ENCODE measurements at regions not wholly inside any gene's neighbourhood (a gene's known extent, or its start where the extent isn't known, plus 50 kb on each side); places are given as distances from the start of the nearest gene placed in this dataset.

- Histone ChIP-seq H3K27me3 (ENCODE audit: insufficient read depth, low read length) (no peaks in the 10 kb centered on the region), H3K36me3 (ENCODE audit: insufficient read depth, low read length) (no peaks in the 10 kb centered on the region), H3K4me1 (ENCODE audit: insufficient read depth, low read length) (no peaks in the 10 kb centered on the region), H3K9me3 (ENCODE audit: insufficient read depth, low read depth, low read length) (no peaks in the 10 kb centered on the region), H3K9ac (ENCODE audit: low read depth, low read length) (no peak overlapping the region), H3K27ac (ENCODE audit: low read depth, low read length) (no peak overlapping the region), H3K4me3 (ENCODE audit: low read length) (no peak overlapping the region)
- WGBS: 84% methylated on average over 1 of the region's 1 CpG
Measured at GRCh38 chr2:220556658-220557057, 929.2 kb downstream of the SLC4A3 start.

GRCh38 chr2:220560192-220560591, 932.8 kb downstream of the SLC4A3 start:
- no peak overlapping the region for H3K27ac ChIP-seq (ENCODE audit: low read depth, low read length)
- H3K9me3 ChIP-seq (ENCODE audit: insufficient read depth, low read depth, low read length): no peaks in the 10 kb centered on the region
- no peaks in the 10 kb centered on the region for H3K36me3 ChIP-seq (ENCODE audit: insufficient read depth, low read length)
- no peak overlapping the region for H3K4me3 ChIP-seq (ENCODE audit: low read length)
- no peak overlapping the region for H3K9ac ChIP-seq (ENCODE audit: low read depth, low read length)
- WGBS: 97% methylated on average over 7 of the region's 7 CpGs
- H3K4me1 ChIP-seq (ENCODE audit: insufficient read depth, low read length): no peaks in the 10 kb centered on the region
- no peaks in the 10 kb centered on the region for H3K27me3 ChIP-seq (ENCODE audit: insufficient read depth, low read length)

DNA sequence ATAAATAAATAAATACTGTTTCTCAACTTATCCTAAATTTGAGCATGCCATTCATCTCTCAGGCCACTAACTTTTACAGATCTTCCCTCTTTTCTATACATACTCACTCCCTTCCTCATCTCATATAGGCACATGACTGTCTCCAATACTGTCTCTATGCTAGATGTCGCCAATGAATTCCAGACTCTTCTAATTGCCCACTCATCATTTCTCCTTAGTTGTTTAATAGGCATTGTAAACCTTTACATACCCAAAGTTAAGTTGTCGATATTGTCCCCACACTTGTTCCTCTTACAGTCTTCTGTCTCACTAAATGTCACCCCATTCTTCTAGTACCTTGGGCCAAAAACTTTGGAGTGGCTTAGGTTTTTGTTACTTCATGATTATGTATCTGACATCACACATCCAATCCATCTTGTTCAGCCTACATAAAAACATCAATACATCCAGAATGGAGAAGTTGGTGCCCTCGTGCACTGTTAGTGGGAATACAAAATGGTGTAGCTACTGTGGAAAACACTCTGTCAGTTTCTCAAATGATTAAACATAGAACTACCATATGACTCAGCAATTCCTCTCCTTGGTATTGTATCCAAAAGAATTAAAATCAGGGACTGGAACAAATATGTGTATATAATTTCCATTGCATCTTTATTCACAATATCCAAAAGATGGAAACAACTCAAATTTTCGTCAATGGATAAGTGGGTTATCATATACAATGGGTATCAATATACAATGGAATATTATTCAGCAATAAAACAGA, 935.1 kb downstream of the SLC4A3 start:
- H3K9me3 ChIP-seq (ENCODE audit: insufficient read depth, low read depth, low read length): no peaks in the 10 kb centered on the region
- no peaks in the 10 kb centered on the region for H3K4me1 ChIP-seq (ENCODE audit: insufficient read depth, low read length)
- no peak overlapping the region for H3K4me3 ChIP-seq (ENCODE audit: low read length)
- H3K9ac ChIP-seq (ENCODE audit: low read depth, low read length): no peak overlapping the region
- H3K27me3 ChIP-seq (ENCODE audit: insufficient read depth, low read length): no peaks in the 10 kb centered on the region
- 91% methylated on average over 3 of the region's 4 CpGs for WGBS
- H3K27ac ChIP-seq (ENCODE audit: low read depth, low read length): no peak overlapping the region
- H3K36me3 ChIP-seq (ENCODE audit: insufficient read depth, low read length): no peaks in the 10 kb centered on the region

DNA sequence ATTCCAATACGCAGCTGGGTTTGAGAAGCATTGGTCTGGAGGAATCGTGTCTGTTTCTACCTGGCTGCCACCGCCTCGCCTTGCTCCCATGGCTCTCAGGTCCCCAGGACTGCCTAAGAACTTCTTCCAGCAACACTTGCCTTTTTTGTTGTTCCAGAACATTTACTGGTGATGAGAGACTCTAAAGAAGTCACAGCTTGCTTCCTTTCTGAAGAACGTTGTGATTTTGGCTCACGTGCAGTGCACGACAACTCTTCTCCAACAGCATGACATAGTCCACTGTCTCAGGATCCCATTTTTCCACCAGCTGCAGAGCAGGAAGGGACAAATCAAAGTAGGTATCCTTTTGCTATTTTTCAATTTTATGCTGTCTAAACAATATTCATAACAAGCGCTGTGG, 940.9 kb downstream of the SLC4A3 start:
- H3K27me3 ChIP-seq (ENCODE audit: insufficient read depth, low read length): no peaks in the 10 kb centered on the region
- H3K4me3 ChIP-seq (ENCODE audit: low read length): no peak overlapping the region
- H3K27ac ChIP-seq (ENCODE audit: low read depth, low read length): no peak overlapping the region
- H3K9me3 ChIP-seq (ENCODE audit: insufficient read depth, low read depth, low read length): no peaks in the 10 kb centered on the region
- WGBS: 98% methylated on average over 8 of the region's 8 CpGs
- no peaks in the 10 kb centered on the region for H3K4me1 ChIP-seq (ENCODE audit: insufficient read depth, low read length)
- no peak overlapping the region for H3K9ac ChIP-seq (ENCODE audit: low read depth, low read length)
- H3K36me3 ChIP-seq (ENCODE audit: insufficient read depth, low read length): no peaks in the 10 kb centered on the region

- Histone ChIP-seq H3K9me3 (ENCODE audit: insufficient read depth, low read depth, low read length) (no peaks in the 10 kb centered on the region), H3K27me3 (ENCODE audit: insufficient read depth, low read length) (no peaks in the 10 kb centered on the region), H3K27ac (ENCODE audit: low read depth, low read length) (no peak overlapping the region), H3K36me3 (ENCODE audit: insufficient read depth, low read length) (no peaks in the 10 kb centered on the region), H3K4me1 (ENCODE audit: insufficient read depth, low read length) (no peaks in the 10 kb centered on the region), H3K9ac (ENCODE audit: low read depth, low read length) (no peak overlapping the region), H3K4me3 (ENCODE audit: low read length) (no peak overlapping the region)
- WGBS: 92% methylated on average over 6 of the region's 8 CpGs
Measured at GRCh38 chr2:220569112-220569897, 941.9 kb downstream of the SLC4A3 start.

DNA sequence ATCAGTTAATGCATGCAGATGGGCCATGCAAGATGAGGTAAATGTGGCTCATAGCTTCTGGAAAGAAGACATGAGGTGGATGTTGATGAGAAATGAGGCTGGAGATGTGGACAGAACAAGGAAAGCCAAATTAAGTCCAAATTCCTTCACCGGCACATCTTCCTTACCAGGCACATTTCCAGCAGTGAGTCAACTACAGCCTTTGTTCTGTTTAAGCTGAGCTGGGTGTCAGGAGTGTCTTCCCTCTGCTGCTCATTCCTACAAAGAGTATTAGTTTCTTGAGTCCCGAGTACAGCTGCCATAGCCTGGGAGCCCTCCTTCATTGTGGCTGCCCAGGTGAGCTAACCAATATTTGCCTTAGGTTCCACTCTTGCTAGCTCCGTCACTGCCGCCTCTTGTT, 945.0 kb downstream of the SLC4A3 start:
- H3K9me3 ChIP-seq (ENCODE audit: insufficient read depth, low read depth, low read length): no peaks in the 10 kb centered on the region
- no peak overlapping the region for H3K9ac ChIP-seq (ENCODE audit: low read depth, low read length)
- no peaks in the 10 kb centered on the region for H3K4me1 ChIP-seq (ENCODE audit: insufficient read depth, low read length)
- H3K36me3 ChIP-seq (ENCODE audit: insufficient read depth, low read length): no peaks in the 10 kb centered on the region
- WGBS: 92% methylated on average over 2 of the region's 4 CpGs
- no peak overlapping the region for H3K4me3 ChIP-seq (ENCODE audit: low read length)
- H3K27ac ChIP-seq (ENCODE audit: low read depth, low read length): no peak overlapping the region
- H3K27me3 ChIP-seq (ENCODE audit: insufficient read depth, low read length): no peaks in the 10 kb centered on the region

DNA sequence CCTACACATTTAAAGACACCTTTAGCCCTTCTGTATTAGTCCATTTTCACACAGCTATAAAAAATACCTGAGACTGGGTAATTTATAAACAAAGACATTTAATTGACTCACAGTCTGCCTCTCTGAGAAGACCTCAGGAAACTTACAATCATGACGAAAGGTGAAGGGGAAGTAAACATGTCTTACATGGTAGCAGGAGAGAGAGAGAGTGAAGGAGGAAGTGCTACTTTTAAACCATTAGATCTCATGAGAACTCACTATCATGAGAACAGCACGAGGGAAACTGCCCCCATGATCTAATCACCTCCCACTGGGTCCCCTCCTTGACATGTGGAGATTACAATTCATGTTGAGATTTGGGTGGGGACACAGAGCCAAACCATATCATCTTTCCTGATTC, 946.6 kb downstream of the SLC4A3 start:
- no peak overlapping the region for H3K4me3 ChIP-seq (ENCODE audit: low read length)
- H3K27ac ChIP-seq (ENCODE audit: low read depth, low read length): no peak overlapping the region
- H3K27me3 ChIP-seq (ENCODE audit: insufficient read depth, low read length): no peaks in the 10 kb centered on the region
- H3K9me3 ChIP-seq (ENCODE audit: insufficient read depth, low read depth, low read length): no peaks in the 10 kb centered on the region
- H3K9ac ChIP-seq (ENCODE audit: low read depth, low read length): no peak overlapping the region
- no peaks in the 10 kb centered on the region for H3K4me1 ChIP-seq (ENCODE audit: insufficient read depth, low read length)
- WGBS: 83% methylated on average over 1 of the region's 2 CpGs
- no peaks in the 10 kb centered on the region for H3K36me3 ChIP-seq (ENCODE audit: insufficient read depth, low read length)

DNA sequence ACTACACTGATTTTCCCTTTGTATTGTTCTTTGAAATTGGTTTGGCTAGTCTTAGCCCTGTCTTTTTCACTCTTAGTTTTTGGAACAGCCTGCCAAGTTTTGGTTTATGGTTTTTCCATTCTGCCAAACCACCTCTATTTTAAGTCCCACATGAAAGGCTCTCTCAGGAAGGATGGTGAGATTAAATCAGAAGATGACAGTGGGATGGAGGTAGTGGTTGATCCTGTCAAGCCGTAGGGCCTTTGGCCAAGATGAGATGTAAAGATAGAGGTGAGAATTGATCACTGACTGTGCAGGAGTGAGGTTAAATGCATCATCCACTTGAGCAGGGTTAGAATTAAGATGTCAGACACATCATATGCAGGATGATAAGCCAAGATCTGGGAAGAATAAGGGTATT, 948.5 kb downstream of the SLC4A3 start:
- H3K9me3 ChIP-seq (ENCODE audit: insufficient read depth, low read depth, low read length): no peaks in the 10 kb centered on the region
- H3K36me3 ChIP-seq (ENCODE audit: insufficient read depth, low read length): no peaks in the 10 kb centered on the region
- no peak overlapping the region for H3K4me3 ChIP-seq (ENCODE audit: low read length)
- no peaks in the 10 kb centered on the region for H3K4me1 ChIP-seq (ENCODE audit: insufficient read depth, low read length)
- H3K27me3 ChIP-seq (ENCODE audit: insufficient read depth, low read length): no peaks in the 10 kb centered on the region
- H3K27ac ChIP-seq (ENCODE audit: low read depth, low read length): no peak overlapping the region
- WGBS: 92% methylated on average over 1 of the region's 1 CpG
- no peak overlapping the region for H3K9ac ChIP-seq (ENCODE audit: low read depth, low read length)

GRCh38 chr2:220579452-220579851, 952.0 kb downstream of the SLC4A3 start:
- 90% methylated on average over 2 of the region's 2 CpGs for WGBS
- Histone ChIP-seq H3K27me3 (ENCODE audit: insufficient read depth, low read length) (no peaks in the 10 kb centered on the region), H3K36me3 (ENCODE audit: insufficient read depth, low read length) (no peaks in the 10 kb centered on the region), H3K9ac (ENCODE audit: low read depth, low read length) (no peak overlapping the region), H3K4me1 (ENCODE audit: insufficient read depth, low read length) (no peaks in the 10 kb centered on the region), H3K9me3 (ENCODE audit: insufficient read depth, low read depth, low read length) (no peaks in the 10 kb centered on the region), H3K27ac (ENCODE audit: low read depth, low read length) (no peak overlapping the region), H3K4me3 (ENCODE audit: low read length) (no peak overlapping the region)

- Histone ChIP-seq H3K27ac (ENCODE audit: low read depth, low read length) (no peak overlapping the region), H3K4me1 (ENCODE audit: insufficient read depth, low read length) (no peaks in the 10 kb centered on the region), H3K36me3 (ENCODE audit: insufficient read depth, low read length) (no peaks in the 10 kb centered on the region), H3K9me3 (ENCODE audit: insufficient read depth, low read depth, low read length) (no peaks in the 10 kb centered on the region), H3K9ac (ENCODE audit: low read depth, low read length) (no peak overlapping the region), H3K27me3 (ENCODE audit: insufficient read depth, low read length) (no peaks in the 10 kb centered on the region), H3K4me3 (ENCODE audit: low read length) (no peak overlapping the region)
- 76% methylated on average over 2 of the region's 2 CpGs for WGBS
Measured at GRCh38 chr2:220580113-220580512, 952.7 kb downstream of the SLC4A3 start.

DNA sequence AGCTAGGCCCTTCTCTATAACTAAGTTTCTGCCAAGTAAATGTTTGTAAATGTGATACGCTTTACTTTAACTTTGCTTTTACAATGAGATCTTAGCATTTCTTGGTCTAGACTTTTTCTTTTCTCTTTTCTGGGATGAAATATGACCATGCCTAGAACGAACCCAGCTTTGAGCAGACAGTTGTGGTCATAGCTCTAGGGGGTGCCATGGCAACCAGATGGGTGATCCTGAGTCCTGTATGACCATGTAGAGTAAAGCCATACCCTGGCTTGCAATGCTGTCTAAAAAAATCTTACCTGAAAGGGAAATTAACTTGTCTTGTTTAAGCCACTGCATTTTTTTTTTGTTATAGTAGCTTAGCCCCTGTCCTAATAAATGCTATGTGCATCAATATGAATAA, 956.3 kb downstream of the SLC4A3 start:
- no peaks in the 10 kb centered on the region for H3K9me3 ChIP-seq (ENCODE audit: insufficient read depth, low read depth, low read length)
- no peaks in the 10 kb centered on the region for H3K27me3 ChIP-seq (ENCODE audit: insufficient read depth, low read length)
- no peaks in the 10 kb centered on the region for H3K36me3 ChIP-seq (ENCODE audit: insufficient read depth, low read length)
- 97% methylated on average over 2 of the region's 2 CpGs for WGBS
- no peak overlapping the region for H3K4me3 ChIP-seq (ENCODE audit: low read length)
- no peak overlapping the region for H3K9ac ChIP-seq (ENCODE audit: low read depth, low read length)
- H3K27ac ChIP-seq (ENCODE audit: low read depth, low read length): no peak overlapping the region
- no peaks in the 10 kb centered on the region for H3K4me1 ChIP-seq (ENCODE audit: insufficient read depth, low read length)
